RWPE2 (cell line): ENCODE measurements at regions not wholly inside any gene's neighbourhood (a gene's known extent, or its start where the extent isn't known, plus 50 kb on each side); places are given as distances from the start of the nearest gene placed in this dataset.

Source experiments
- ATAC-seq: fragments of 200-7000 bp; cut with Tn5 transposase; 3 replicates; pipeline ENCODE4 v1.9.1; 2021; ENCODE audit warnings: low read depth
- DNase-seq: peaks from one replicate; pipeline ENCODE4 v3.0.0-alpha.2; 2020; ENCODE audit warnings: low spot score
- H3K27ac ChIP-seq: fragments of 450-650 bp; 2 replicates; pipeline ENCODE4 v1.5.1; 2017; ENCODE audit warnings: mild to moderate bottlenecking; ENCODE audit not compliant: poor library complexity, severe bottlenecking
- H3K27me3 ChIP-seq: fragments of 250-450 bp; sonication (Bioruptor Pico); 2 replicates; pipeline ENCODE4 v1.5.1; 2021; ENCODE audit warnings: mild to moderate bottlenecking, moderate library complexity; ENCODE audit not compliant: insufficient read depth, poor library complexity, severe bottlenecking
- H3K36me3 ChIP-seq: fragments of 250-450 bp; sonication (Bioruptor Pico); 2 replicates; pipeline ENCODE4 v1.5.1; 2020; ENCODE audit warnings: low read depth, mild to moderate bottlenecking, moderate library complexity
- H3K4me1 ChIP-seq: fragments of 250-450 bp; sonication (Bioruptor Pico); 2 replicates; pipeline ENCODE4 v1.5.1; 2021; ENCODE audit warnings: mild to moderate bottlenecking, moderate library complexity; ENCODE audit not compliant: insufficient read depth, poor library complexity, severe bottlenecking
- H3K4me3 ChIP-seq: fragments of 250-450 bp; sonication (Bioruptor Pico); 2 replicates; pipeline ENCODE4 v1.5.1; 2021; ENCODE audit warnings: mild to moderate bottlenecking, moderate library complexity; ENCODE audit not compliant: severe bottlenecking
- H3K9me3 ChIP-seq: fragments of 250-450 bp; sonication (Bioruptor Pico); 2 replicates; pipeline ENCODE4 v1.5.1; 2021; ENCODE audit warnings: mild to moderate bottlenecking, moderate library complexity; ENCODE audit not compliant: severe bottlenecking
- CTCF ChIP-seq: fragments of 450-650 bp; IDR thresholded peaks from one replicate; pipeline ENCODE4 v1.5.1; 2017; ENCODE audit warnings: mild to moderate bottlenecking, moderate library complexity; ENCODE audit not compliant: poor library complexity, severe bottlenecking

GRCh38 chr7:132055336-132056120 lies 499.1 kb upstream of the PODXL start:
- DNase-seq (no peak), ATAC-seq (no peak)
- Histone ChIP-seq H3K27me3 (no peaks in the 10 kb centered on the region), H3K4me3 (no peak overlapping the region), H3K27ac (no peak overlapping the region), H3K9me3 (no peaks in the 10 kb centered on the region), H3K4me1 (no peaks in the 10 kb centered on the region), H3K36me3 (no peaks in the 10 kb centered on the region)
- no peak for TF ChIP-seq CTCF

DNA sequence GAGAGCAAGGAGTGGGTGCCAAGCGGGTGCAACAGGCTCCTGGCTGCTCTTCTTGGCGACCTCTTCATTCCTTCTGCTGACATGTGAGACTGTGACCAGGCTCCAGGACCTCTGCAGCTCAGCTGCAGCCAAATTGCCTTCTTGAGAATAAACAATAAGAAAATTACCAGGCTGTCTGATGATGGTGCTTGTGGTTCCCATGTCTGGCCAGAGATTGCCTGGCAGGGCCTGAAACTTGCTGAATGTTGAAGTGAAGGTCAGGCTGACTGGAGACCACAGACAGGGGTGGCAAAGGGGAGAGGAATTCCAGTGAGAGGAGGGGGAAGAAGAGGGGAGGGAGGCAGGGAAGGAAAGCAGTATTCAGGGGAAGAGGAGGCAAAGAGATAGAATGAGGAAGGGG lies 497.4 kb upstream of the PODXL start:
- Histone ChIP-seq H3K4me1 (no peaks in the 10 kb centered on the region), H3K27ac (no peak overlapping the region), H3K27me3 (no peaks in the 10 kb centered on the region), H3K36me3 (no peaks in the 10 kb centered on the region), H3K9me3 (no peaks in the 10 kb centered on the region), H3K4me3 (no peak overlapping the region)
- ATAC-seq (no peak), DNase-seq (no peak)
- TF ChIP-seq CTCF: no peak

GRCh38 chr7:132051311-132051710 lies 494.9 kb upstream of the PODXL start:
- H3K27me3 ChIP-seq: no peaks in the 10 kb centered on the region
- H3K9me3 ChIP-seq: no peaks in the 10 kb centered on the region
- no peaks in the 10 kb centered on the region for H3K4me1 ChIP-seq
- TF ChIP-seq CTCF: no peak
- DNase-seq (no peak), ATAC-seq (no peak)
- no peak overlapping the region for H3K27ac ChIP-seq
- H3K4me3 ChIP-seq: no peak overlapping the region
- H3K36me3 ChIP-seq: no peaks in the 10 kb centered on the region

DNA sequence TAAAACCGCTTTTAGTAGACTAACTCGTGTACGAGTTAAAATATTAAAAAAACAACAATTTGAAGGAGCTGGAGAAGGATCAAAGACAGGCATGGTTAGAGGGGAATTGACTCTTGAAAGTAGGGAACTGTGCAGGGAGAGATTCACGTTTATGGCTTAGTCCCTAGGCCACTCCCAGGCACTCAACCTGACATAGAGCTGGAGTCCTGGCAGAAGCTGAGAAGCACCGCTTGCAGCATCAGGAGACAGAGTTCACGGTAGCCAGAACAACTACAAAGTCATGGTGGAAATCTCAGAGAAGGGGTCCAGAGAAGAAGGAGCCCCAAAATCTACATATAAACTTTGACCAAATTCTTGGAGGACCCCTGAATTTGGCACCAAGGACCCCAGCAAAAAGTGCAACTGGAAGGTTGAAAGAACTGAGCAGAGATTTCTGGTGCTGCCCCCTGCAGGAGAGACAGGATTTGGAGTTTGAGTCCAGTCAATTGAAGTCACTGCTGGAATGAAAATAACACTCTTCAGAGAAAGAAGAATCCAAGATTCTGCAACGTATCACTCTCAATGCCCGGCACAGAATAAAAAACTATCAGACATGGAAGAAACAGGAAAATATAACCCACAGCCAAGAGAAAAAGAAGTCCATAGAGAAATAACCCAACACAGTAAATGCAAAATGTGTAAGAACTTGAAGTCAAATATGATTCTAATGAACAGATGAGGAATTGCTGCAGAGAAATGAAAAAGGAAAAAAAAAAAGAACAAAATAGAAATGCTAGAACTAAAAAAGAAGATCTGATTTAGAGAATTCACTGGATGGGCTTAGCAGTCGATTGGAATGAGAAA lies 493.3 kb upstream of the PODXL start:
- Histone ChIP-seq H3K27me3 (no peaks in the 10 kb centered on the region), H3K4me1 (no peaks in the 10 kb centered on the region), H3K4me3 (no peak overlapping the region), H3K36me3 (no peaks in the 10 kb centered on the region), H3K9me3 (no peaks in the 10 kb centered on the region), H3K27ac (no peak overlapping the region)
- ATAC-seq: no peak
- TF ChIP-seq CTCF: peak; percentile 71
- DNase-seq: no peak
